Thyroid gland (tissue), 4 donors: ENCODE measurements at regions not wholly inside any gene's neighbourhood (a gene's known extent, or its start where the extent isn't known, plus 50 kb on each side); places are given as distances from the start of the nearest gene placed in this dataset.

Source experiments
- DNase-seq, 2 donors: peaks; one replicate each; pipeline ENCODE4 v3.0.0-alpha.2; 2019
- H3K27ac ChIP-seq, 3 donors: fragments of 200-600 bp; sonication (generic); 1 replicate in 2 of 3; 2 replicates in 1 of 3; pipeline ENCODE4 v1.5.1; 2016 to 2019; ENCODE audit warnings: mild to moderate bottlenecking in 1 of 3, moderate library complexity in 1 of 3
- H3K27me3 ChIP-seq: fragments of 200-600 bp; sonication (generic); one replicate; pipeline ENCODE4 v1.5.1; 2019
- H3K36me3 ChIP-seq, 2 donors: fragments of 200-600 bp; sonication (generic); one replicate each; pipeline ENCODE4 v1.5.1; 2016 to 2019
- H3K4me1 ChIP-seq, 2 donors: fragments of 200-600 bp; sonication (generic); one replicate each; pipeline ENCODE4 v1.5.1; 2017 to 2019
- H3K4me3 ChIP-seq, 3 donors: fragments of 200-600 bp; sonication (generic); replicated peaks in 1 of 3; 1 replicate in 2 of 3; 2 replicates in 1 of 3; pipeline ENCODE4 v1.5.1; 2016; ENCODE audit warnings: mild to moderate bottlenecking in 1 of 3
- H3K9me3 ChIP-seq: fragments of 200-600 bp; sonication (generic); one replicate; pipeline ENCODE4 v1.5.1; 2017
- POLR2A ChIP-seq, 2 donors: fragments of 450-650 bp; IDR thresholded peaks; one replicate each; pipeline ENCODE4 v1.6.1; 2017; ENCODE audit warnings: antibody characterized with exemption in 2 of 2, mild to moderate bottlenecking in 2 of 2, moderate library complexity in 1 of 2
- WGBS, 2 donors: methylation state at CpG; one replicate each; pipeline ENCODE4 v1.1.5; 2017; 5-methylcytosine and 5-hydroxymethylcytosine counted together
- intact Hi-C: fragments of 100-400 bp; cut with DNase I; formaldehyde crosslinking; loops from one replicate; pipeline ENCODE4 v1.15.1; 2023
- TF ChIP-seq, protein P1 (sequence below), 6 experiments: fragments of 200-600 bp in 3 of 6; fragments of 450-650 bp in 3 of 6; sonication (generic) in 3 of 6; IDR thresholded peaks; one replicate each; pipeline ENCODE4 v1.5.1; 2016 to 2019; ENCODE audit warnings: antibody characterized with exemption in 6 of 6, mild to moderate bottlenecking in 2 of 6, inconsistent platforms in 1 of 6, moderate library complexity in 1 of 6

DNA sequence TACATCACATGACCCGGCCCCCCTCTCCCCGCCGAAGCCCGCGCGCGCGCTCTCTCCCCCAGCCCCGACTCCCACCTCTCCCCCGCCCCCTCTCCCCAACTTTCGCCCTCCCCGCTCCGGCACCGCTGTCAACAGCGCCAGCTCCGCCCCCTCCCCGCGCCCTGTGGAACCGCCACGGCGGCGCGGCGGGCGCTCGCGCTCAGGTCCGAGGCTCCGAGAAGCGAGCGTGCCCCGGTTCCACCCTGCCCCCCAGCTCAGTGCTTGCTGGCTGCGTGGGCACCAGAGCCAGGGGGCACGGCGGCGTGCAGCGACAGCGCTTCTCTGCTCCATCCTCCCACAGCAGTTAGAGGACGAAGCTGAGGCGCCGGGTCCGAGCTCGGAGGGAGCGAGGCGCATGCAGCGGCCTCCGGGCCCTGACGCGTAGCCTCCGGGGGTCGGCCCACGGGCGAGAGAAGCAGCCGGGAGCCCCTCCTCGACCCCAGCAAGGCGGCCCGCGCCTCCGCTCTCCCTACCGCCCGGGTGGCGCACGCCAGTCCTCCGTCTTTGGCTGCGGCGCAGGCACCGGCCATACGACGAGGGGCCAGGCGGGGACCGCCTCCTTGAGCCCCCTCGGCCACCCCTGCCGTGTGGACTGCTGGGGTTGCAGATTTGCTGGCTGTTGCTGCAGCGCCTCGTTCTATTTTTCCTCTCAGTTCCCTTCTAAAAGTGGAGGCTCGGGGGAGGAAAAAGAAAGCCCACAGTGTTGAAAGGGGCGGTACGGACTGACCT is 109.5 kb downstream of the KCNRG start:
- peak; percentile 36 to 96 for DNase-seq
- H3K9me3 ChIP-seq: no peaks in the 10 kb centered on the region
- TF ChIP-seq, protein P1, sequence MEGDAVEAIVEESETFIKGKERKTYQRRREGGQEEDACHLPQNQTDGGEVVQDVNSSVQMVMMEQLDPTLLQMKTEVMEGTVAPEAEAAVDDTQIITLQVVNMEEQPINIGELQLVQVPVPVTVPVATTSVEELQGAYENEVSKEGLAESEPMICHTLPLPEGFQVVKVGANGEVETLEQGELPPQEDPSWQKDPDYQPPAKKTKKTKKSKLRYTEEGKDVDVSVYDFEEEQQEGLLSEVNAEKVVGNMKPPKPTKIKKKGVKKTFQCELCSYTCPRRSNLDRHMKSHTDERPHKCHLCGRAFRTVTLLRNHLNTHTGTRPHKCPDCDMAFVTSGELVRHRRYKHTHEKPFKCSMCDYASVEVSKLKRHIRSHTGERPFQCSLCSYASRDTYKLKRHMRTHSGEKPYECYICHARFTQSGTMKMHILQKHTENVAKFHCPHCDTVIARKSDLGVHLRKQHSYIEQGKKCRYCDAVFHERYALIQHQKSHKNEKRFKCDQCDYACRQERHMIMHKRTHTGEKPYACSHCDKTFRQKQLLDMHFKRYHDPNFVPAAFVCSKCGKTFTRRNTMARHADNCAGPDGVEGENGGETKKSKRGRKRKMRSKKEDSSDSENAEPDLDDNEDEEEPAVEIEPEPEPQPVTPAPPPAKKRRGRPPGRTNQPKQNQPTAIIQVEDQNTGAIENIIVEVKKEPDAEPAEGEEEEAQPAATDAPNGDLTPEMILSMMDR (IDR thresholded peaks at IDR 0.05): no peak
- TF ChIP-seq POLR2A (IDR thresholded peaks at IDR 0.05): peak in 1 of 2 donors; percentile 64
- 0 to 1% methylated on average over 13 to 22 of the region's 78 CpGs for WGBS, 2 donors
- peaks cover 9 to 30% of the 10 kb centered on the region in 2 donors for H3K4me1 ChIP-seq
- peaks cover 15% of the 10 kb centered on the region for H3K27me3 ChIP-seq
- intact Hi-C loops: loop anchor here (5.0 to 10.0 kb wide), 3 partner anchors 42 to 410 kb away; partner anchors contain the start of gene TRIM13
- no peaks in the 10 kb centered on the region for H3K36me3 ChIP-seq
- H3K4me3 ChIP-seq: peak overlapping the region; percentile 55 to 99 (median 88)
- H3K27ac ChIP-seq: peak overlapping the region; percentile 92 to 100 (median 96)

DNA sequence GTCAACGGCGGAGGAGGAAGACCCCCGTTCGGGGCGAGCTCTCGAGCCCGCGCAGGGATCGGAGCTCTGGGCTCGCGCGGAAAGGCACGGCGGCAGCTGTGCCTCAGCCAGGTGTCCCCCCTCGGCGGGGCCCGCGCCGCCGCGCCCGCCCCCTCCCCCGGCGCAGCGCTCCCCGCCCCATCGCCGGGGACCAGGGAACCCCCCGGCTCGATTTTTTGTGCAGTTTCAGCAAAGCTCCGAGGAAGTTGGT is 110.0 kb downstream of the KCNRG start:
- 0 to 1% methylated on average over 4 to 15 of the region's 31 CpGs for WGBS, 2 donors
- H3K27ac ChIP-seq: peak overlapping the region; percentile 92 to 100 (median 96)
- TF ChIP-seq POLR2A (IDR thresholded peaks at IDR 0.05): no peak
- TF ChIP-seq, protein P1 (IDR thresholded peaks at IDR 0.05): no peak
- peak overlapping the region; percentile 55 to 99 (median 88) for H3K4me3 ChIP-seq
- peaks cover 14 to 35% of the 10 kb centered on the region in 2 donors for H3K4me1 ChIP-seq
- peaks cover 16% of the 10 kb centered on the region for H3K27me3 ChIP-seq
- no peak for DNase-seq
- no peaks in the 10 kb centered on the region for H3K9me3 ChIP-seq
- intact Hi-C loops: loop anchor here (5.0 to 10.0 kb wide), 3 partner anchors 43 to 410 kb away; partner anchors contain the start of gene TRIM13
- H3K36me3 ChIP-seq: no peaks in the 10 kb centered on the region

DNA sequence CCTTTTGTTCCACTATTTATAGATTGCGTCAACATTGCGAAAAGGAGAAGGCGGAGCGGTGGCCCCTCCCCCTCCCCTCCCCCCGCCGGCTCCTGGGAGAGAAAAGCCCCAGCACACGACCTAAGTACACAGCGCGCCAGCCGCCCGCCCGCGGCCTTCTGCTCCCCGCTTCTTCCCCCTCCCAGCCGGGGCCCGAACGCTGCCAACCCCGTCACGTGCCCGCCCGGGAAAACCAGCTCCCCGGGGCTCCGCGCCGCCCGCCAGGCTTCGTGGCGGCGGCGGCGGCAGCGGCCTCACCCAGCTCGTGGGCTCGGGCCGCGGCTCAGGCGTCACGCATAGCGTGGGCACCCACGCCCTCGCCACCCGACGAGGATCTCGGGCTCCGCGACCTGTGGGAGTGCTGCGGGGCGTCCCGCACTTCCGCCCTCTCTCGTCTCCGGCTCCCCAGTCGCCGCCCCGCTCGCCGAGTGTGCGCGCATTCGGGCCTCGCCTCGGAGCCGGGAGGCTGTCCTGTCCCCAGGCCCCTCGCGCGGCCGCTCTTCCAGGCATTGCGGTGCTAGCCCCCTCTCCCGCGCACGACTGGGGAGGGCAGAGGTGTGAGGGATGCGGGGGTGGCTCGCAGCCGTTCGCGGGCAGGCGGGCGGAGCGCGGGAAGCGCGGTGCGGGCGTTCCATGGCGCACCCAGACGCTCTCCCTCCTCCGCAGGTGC is 110.5 kb downstream of the KCNRG start:
- Histone ChIP-seq H3K9me3 (no peaks in the 10 kb centered on the region), H3K27ac (peak overlapping the region; percentile 92 to 100 (median 96)), H3K36me3 (no peaks in the 10 kb centered on the region), H3K27me3 (peaks cover 20% of the 10 kb centered on the region), H3K4me1 (peaks cover 19 to 40% of the 10 kb centered on the region in 2 donors), H3K4me3 (peak overlapping the region; percentile 55 to 99 (median 88))
- TF ChIP-seq, protein P1 (IDR thresholded peaks at IDR 0.05): peak in 1 of 6 experiments; percentile 3
- TF ChIP-seq POLR2A (IDR thresholded peaks at IDR 0.05): peak in 1 of 2 donors; percentile 40
- peak; percentile 92 for DNase-seq
- intact Hi-C loops: loop anchor here (5.0 to 10.0 kb wide), 3 partner anchors 43 to 409 kb away; partner anchors contain the start of gene TRIM13
- 5 to 11% methylated on average over 19 to 25 of the region's 87 CpGs for WGBS, 2 donors

DNA sequence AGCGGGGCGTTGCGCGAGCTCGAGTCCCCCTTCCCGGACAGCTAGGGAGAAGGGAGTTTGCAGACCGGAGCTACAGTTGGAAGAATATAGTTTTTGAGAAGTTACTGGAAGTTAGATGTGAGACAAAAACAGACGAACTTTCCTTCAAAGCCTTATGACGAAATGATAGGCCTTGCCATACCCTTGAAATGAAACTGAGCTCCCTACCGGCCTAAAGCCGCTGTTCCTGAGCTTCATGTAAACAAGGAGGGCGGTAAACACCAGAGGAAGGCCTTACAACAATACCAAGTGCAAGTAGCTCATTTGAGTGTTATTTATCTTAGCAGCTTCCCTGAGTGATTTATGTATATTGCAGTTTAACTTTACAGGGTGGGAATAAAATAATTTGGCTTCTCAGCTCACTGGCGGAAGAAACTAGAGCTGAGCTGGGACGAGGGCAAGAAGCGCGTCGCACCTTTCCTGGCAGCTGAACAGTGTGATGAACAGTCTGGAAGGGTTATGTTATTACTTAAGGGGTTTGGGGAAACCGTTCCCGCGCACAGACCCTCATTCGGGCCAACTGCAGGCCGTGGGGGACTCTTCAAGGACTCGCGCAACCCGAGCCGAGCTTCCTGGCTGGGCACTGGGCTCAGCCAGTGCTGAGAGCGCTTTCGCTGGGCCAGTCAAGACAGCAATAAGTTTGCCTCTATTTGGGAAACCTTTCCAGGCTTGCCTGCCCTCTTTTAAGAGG is 111.2 kb downstream of the KCNRG start:
- DNase-seq: no peak
- Histone ChIP-seq H3K9me3 (no peaks in the 10 kb centered on the region), H3K4me3 (peak overlapping the region; percentile 55 to 99 (median 88)), H3K27me3 (peaks cover 25% of the 10 kb centered on the region), H3K4me1 (peaks cover 19 to 42% of the 10 kb centered on the region in 2 donors), H3K27ac (peak overlapping the region; percentile 92 to 100 (median 96)), H3K36me3 (no peaks in the 10 kb centered on the region)
- TF ChIP-seq, protein P1 (IDR thresholded peaks at IDR 0.05): no peak
- TF ChIP-seq POLR2A (IDR thresholded peaks at IDR 0.05): no peak
- WGBS, 2 donors: 57 to 65% methylated on average over 28 of the region's 28 CpGs
- intact Hi-C loops: loop anchor here (5.0 to 10.0 kb wide), 3 partner anchors 44 to 408 kb away; partner anchors contain the start of gene TRIM13
